ENCODE measurements at regions not wholly inside any gene's neighbourhood (a gene's known extent, or its start where the extent isn't known, plus 50 kb on each side); places are given as distances from the start of the nearest gene placed in this dataset.
"Not testable (repeated sequence)": the region's sequence is repeated elsewhere in the genome, so short reads cannot be mapped to it uniquely, and the experiment has no call there.

GRCh38 chr20:6270404-6270803 is 147.6 kb upstream of the FERMT1 start:
- POLR2A ChIA-PET; H3K9me3 Mint-ChIP-seq (ENCODE audit: insufficient read depth); H3K27ac Mint-ChIP-seq; H3K4me3 Mint-ChIP-seq; H3K4me1 Mint-ChIP-seq (ENCODE audit: low read depth); H3K27me3 Mint-ChIP-seq (ENCODE audit: low read depth); DNase-seq; CTCF ChIA-PET; ATAC-seq; H3K36me3 Mint-ChIP-seq (ENCODE audit: low read depth): not testable (repeated sequence)

GRCh38 chr20:6269168-6269873 is 146.5 kb upstream of the FERMT1 start:
- no peak for ATAC-seq
- CTCF ChIA-PET, result interaction anchor here (0.5 kb wide), 1 partner anchor 1153 kb away, joined by 3 read pairs; no protein-coding TSS in a partner anchor
- H3K4me3 Mint-ChIP-seq, result no peak overlapping the region

DNA sequence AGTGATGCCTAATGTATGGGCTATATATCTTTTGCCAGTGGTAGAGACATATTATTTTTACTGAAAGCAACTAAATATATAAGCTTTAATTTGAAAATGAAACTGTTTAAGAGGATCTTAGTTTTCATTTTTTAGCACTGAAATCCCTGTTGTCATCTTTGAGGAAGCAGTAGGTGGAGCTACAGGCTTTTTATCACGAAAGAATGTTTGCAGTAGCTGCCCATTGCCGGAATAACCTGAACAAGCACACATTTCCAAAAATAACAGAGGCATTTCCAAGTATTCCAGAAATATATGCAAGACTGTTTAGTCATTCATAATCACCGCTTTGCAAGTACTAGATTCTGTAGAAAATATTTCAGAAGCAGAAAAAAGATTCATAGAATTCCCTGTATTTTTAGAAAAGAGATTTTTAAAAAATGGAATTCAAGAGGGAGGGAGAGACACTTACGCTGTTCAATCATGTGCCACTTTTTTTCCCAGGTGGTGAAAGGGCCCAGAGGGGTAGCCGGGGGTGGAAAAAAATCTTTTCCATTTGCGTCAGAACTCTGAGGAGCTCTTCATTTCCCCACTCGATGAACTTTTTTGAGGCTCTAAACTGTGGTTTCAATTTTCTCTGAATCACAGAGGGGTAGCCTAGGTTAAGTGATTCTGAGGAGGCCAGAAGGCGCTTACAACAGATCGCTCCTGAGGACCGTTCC is 142.5 kb upstream of the FERMT1 start:
- H3K27me3 Mint-ChIP-seq (ENCODE audit: low read depth), result no peaks in the 10 kb centered on the region
- ChIA-PET CTCF (no interaction called here), POLR2A (no interaction called here)
- no peak overlapping the region for H3K4me3 Mint-ChIP-seq
- H3K9me3 Mint-ChIP-seq (ENCODE audit: insufficient read depth), result no peaks in the 10 kb centered on the region
- no peaks in the 10 kb centered on the region for H3K4me1 Mint-ChIP-seq (ENCODE audit: low read depth)
- DNase-seq (no peak), ATAC-seq (no peak)
- no peaks in the 10 kb centered on the region for H3K36me3 Mint-ChIP-seq (ENCODE audit: low read depth)
- H3K27ac Mint-ChIP-seq, result no peak overlapping the region

More at GRCh38 chr20:6269168-6269873, 146.5 kb upstream of the FERMT1 start:
- no peaks in the 10 kb centered on the region for H3K9me3 Mint-ChIP-seq (ENCODE audit: insufficient read depth)
- H3K36me3 Mint-ChIP-seq (ENCODE audit: low read depth), result no peaks in the 10 kb centered on the region
- no peak overlapping the region for H3K27ac Mint-ChIP-seq
- POLR2A ChIA-PET, result no interaction called here
- H3K4me1 Mint-ChIP-seq (ENCODE audit: low read depth), result no peaks in the 10 kb centered on the region
- no peak for DNase-seq
- H3K27me3 Mint-ChIP-seq (ENCODE audit: low read depth), result no peaks in the 10 kb centered on the region

DNA sequence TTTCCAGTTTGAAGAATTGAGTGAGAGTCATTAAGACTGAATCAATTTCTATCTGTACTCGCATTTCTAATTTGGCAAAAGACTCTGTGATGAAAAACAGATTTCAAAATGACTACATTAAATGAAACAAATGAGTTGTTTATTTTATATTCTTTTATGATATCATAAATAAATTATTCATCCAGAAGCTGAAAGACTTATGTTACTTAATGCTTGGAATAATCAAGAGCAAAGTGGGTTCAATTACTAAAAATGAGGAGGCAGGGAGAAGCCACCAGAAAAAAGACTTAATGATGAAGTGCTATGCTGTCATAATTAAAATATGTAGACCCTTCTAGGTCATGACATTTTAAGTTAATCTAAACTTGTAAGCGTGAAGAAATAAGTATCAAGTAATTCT is 130.6 kb upstream of the FERMT1 start:
- no peak overlapping the region for H3K27ac Mint-ChIP-seq

DNA sequence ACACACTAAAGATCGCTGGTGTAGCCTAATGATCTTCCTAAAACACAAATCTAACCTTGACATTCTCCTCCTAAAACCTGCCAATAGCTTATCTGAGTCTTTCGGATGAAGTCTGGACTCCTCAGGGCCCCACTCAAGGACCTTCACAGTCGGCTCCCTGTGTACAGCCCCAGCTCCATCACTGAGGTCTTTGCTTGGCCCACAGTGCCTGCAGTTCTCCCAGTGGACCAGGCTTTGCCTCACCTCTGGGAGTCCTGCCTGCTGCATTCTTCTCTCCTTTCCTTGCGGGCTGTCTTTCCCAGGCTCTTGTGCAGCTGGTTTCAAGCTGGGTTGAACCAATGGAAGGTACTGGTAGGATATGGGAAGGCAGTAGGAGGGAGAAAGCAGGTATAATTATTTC is 122.6 kb upstream of the FERMT1 start:
- H3K27ac Mint-ChIP-seq, result no peak overlapping the region
- H3K36me3 Mint-ChIP-seq (ENCODE audit: low read depth), result no peaks in the 10 kb centered on the region
- ATAC-seq (no peak), DNase-seq (no peak)
- POLR2A ChIA-PET, result no interaction called here
- H3K9me3 Mint-ChIP-seq (ENCODE audit: insufficient read depth), result no peaks in the 10 kb centered on the region
- no peaks in the 10 kb centered on the region for H3K27me3 Mint-ChIP-seq (ENCODE audit: low read depth)
- H3K4me3 Mint-ChIP-seq, result no peak overlapping the region
- CTCF ChIA-PET, result no interaction called here
- no peaks in the 10 kb centered on the region for H3K4me1 Mint-ChIP-seq (ENCODE audit: low read depth)

More for the DNA sequence above, 130.6 kb upstream of the FERMT1 start:
- DNase-seq (no peak), ATAC-seq (no peak)
- H3K4me1 Mint-ChIP-seq (ENCODE audit: low read depth), result no peaks in the 10 kb centered on the region
- H3K27me3 Mint-ChIP-seq (ENCODE audit: low read depth), result no peaks in the 10 kb centered on the region
- no peaks in the 10 kb centered on the region for H3K9me3 Mint-ChIP-seq (ENCODE audit: insufficient read depth)
- CTCF ChIA-PET, result no interaction called here
- H3K36me3 Mint-ChIP-seq (ENCODE audit: low read depth), result no peaks in the 10 kb centered on the region
- no peak overlapping the region for H3K4me3 Mint-ChIP-seq
- POLR2A ChIA-PET, result no interaction called here

DNA sequence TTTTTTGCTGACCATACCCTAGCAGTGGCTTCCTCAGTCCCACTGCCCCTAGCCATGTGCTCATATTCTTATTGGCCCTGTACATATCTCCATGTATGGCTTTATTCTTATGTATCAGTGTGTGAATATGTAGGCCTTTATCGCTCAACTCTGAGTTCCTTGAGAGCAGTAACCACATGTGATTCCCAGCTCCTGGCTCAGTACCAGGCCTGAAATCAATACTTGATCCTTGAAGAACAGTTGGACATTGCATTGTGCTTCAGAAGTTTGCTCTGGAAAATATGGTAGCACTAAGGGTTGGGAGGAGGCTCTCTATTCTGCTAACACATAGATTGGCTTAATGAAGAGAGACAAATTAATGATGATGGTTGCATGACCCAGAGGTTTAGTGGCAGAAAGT is 118.8 kb upstream of the FERMT1 start:
- POLR2A ChIA-PET, result interaction anchor here (0.6 kb wide), 1 partner anchor 48 kb away, joined by 3 read pairs; no protein-coding TSS in a partner anchor
- CTCF ChIA-PET, result no interaction called here
- Mint-ChIP-seq H3K4me3 (no peak overlapping the region), H3K27me3 (ENCODE audit: low read depth) (no peaks in the 10 kb centered on the region), H3K36me3 (ENCODE audit: low read depth) (no peaks in the 10 kb centered on the region), H3K9me3 (ENCODE audit: insufficient read depth) (no peaks in the 10 kb centered on the region), H3K27ac (no peak overlapping the region), H3K4me1 (ENCODE audit: low read depth) (no peaks in the 10 kb centered on the region)
- ATAC-seq (no peak), DNase-seq (no peak)

GRCh38 chr20:6240059-6240458 is 117.2 kb upstream of the FERMT1 start:
- no peaks in the 10 kb centered on the region for H3K9me3 Mint-ChIP-seq (ENCODE audit: insufficient read depth)
- no peaks in the 10 kb centered on the region for H3K36me3 Mint-ChIP-seq (ENCODE audit: low read depth)
- H3K4me3 Mint-ChIP-seq, result no peak overlapping the region
- no peaks in the 10 kb centered on the region for H3K4me1 Mint-ChIP-seq (ENCODE audit: low read depth)
- H3K27ac Mint-ChIP-seq, result no peak overlapping the region
- H3K27me3 Mint-ChIP-seq (ENCODE audit: low read depth), result no peaks in the 10 kb centered on the region
- ChIA-PET POLR2A (no interaction called here), CTCF (no interaction called here)
- no peak for DNase-seq
- no peak for ATAC-seq

- no peaks in the 10 kb centered on the region for H3K4me1 Mint-ChIP-seq (ENCODE audit: low read depth)
- no peak overlapping the region for H3K27ac Mint-ChIP-seq
- no peaks in the 10 kb centered on the region for H3K27me3 Mint-ChIP-seq (ENCODE audit: low read depth)
- H3K36me3 Mint-ChIP-seq (ENCODE audit: low read depth), result no peaks in the 10 kb centered on the region
- H3K9me3 Mint-ChIP-seq (ENCODE audit: insufficient read depth), result no peaks in the 10 kb centered on the region
- ChIA-PET POLR2A (no interaction called here), CTCF (no interaction called here)
- ATAC-seq, result no peak
- no peak overlapping the region for H3K4me3 Mint-ChIP-seq
- DNase-seq, result no peak
Measured at GRCh38 chr20:6238421-6238820, 115.6 kb upstream of the FERMT1 start.

DNA sequence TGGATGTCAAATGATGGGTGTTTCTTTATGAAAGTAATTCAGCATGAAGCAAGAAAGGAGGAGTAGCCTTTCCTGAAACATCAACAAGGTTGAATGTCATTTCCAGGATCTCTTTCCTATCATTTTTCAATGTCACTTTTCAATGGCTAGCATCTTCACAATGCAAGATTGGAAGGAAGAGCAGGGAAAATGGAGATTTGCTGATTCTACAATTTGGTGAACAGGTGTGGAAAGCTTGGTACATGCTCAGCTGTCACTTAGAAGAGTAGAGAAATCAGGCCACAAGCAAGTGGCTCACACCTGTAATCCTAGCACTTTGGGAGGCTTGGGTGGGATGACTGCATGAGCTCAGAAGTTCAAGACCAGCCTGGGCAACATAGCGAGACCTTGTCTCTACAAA is 112.7 kb upstream of the FERMT1 start:
- H3K4me1 Mint-ChIP-seq (ENCODE audit: low read depth), result no peaks in the 10 kb centered on the region
- H3K9me3 Mint-ChIP-seq (ENCODE audit: insufficient read depth), result no peaks in the 10 kb centered on the region
- H3K27me3 Mint-ChIP-seq (ENCODE audit: low read depth), result no peaks in the 10 kb centered on the region
- no peak overlapping the region for H3K27ac Mint-ChIP-seq
- no peak overlapping the region for H3K4me3 Mint-ChIP-seq
- DNase-seq (no peak), ATAC-seq (no peak)
- ChIA-PET POLR2A (no interaction called here), CTCF (no interaction called here)
- H3K36me3 Mint-ChIP-seq (ENCODE audit: low read depth), result no peaks in the 10 kb centered on the region

DNA sequence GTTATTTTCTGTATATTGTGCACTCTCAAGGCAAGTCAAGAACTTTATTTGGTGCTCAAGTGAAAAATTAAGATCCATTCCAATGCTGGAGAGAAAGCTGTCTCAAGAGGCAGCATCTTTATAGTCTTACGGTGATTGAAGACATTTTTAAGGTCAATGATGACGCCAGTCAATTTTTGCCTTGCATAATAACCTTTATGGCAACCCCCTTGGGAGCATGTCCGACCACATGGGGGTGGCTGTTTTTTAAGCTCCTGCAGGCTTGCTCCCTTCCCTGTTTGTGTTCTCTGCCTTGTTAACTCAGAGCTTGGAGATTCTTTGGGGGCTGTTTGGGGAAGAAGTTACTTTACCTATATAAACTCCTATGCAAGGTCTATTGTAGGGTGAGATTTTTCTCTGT is 109.6 kb upstream of the FERMT1 start:
- H3K27ac Mint-ChIP-seq, result no peak overlapping the region
- DNase-seq, result no peak
- ChIA-PET POLR2A (no interaction called here), CTCF (no interaction called here)
- H3K4me1 Mint-ChIP-seq (ENCODE audit: low read depth), result no peaks in the 10 kb centered on the region
- no peak for ATAC-seq
- no peak overlapping the region for H3K4me3 Mint-ChIP-seq
- H3K9me3 Mint-ChIP-seq (ENCODE audit: insufficient read depth), result no peaks in the 10 kb centered on the region
- H3K36me3 Mint-ChIP-seq (ENCODE audit: low read depth), result no peaks in the 10 kb centered on the region
- no peaks in the 10 kb centered on the region for H3K27me3 Mint-ChIP-seq (ENCODE audit: low read depth)

- DNase-seq, result no peak
- Mint-ChIP-seq H3K9me3 (ENCODE audit: insufficient read depth) (no peaks in the 10 kb centered on the region), H3K27ac (no peak overlapping the region), H3K27me3 (ENCODE audit: low read depth) (no peaks in the 10 kb centered on the region), H3K4me1 (ENCODE audit: low read depth) (no peaks in the 10 kb centered on the region), H3K4me3 (no peak overlapping the region), H3K36me3 (ENCODE audit: low read depth) (no peaks in the 10 kb centered on the region)
- ChIA-PET POLR2A (no interaction called here), CTCF (no interaction called here)
- ATAC-seq, result no peak
Measured at GRCh38 chr20:6231556-6231955, 108.7 kb upstream of the FERMT1 start.

- no peak overlapping the region for H3K4me3 Mint-ChIP-seq
- H3K27me3 Mint-ChIP-seq (ENCODE audit: low read depth), result no peaks in the 10 kb centered on the region
- DNase-seq (no peak), ATAC-seq (no peak)
- no peaks in the 10 kb centered on the region for H3K9me3 Mint-ChIP-seq (ENCODE audit: insufficient read depth)
- H3K4me1 Mint-ChIP-seq (ENCODE audit: low read depth), result no peaks in the 10 kb centered on the region
- POLR2A ChIA-PET, result no interaction called here
- CTCF ChIA-PET, result no interaction called here
- no peaks in the 10 kb centered on the region for H3K36me3 Mint-ChIP-seq (ENCODE audit: low read depth)
- H3K27ac Mint-ChIP-seq, result no peak overlapping the region
Measured at GRCh38 chr20:6228302-6228843, 105.5 kb upstream of the FERMT1 start.

Data from activated CD8-positive, alpha-beta T cell treated with anti-CD3 and anti-CD28 coated beads, Interleukin-2, amount 10 ng/mL, durations not matched to agents 7 days and 5 days (primary cell).